GM18502 (cell line): ENCODE measurements at regions not wholly inside any gene's neighbourhood (a gene's known extent, or its start where the extent isn't known, plus 50 kb on each side); places are given as distances from the start of the nearest gene placed in this dataset.
A peak's percentile ranks its signal among the peaks of the same experiment; 100 is the strongest.

Experiments
- ATAC-seq: cut with Tn5 transposase; IDR thresholded peaks from one replicate; pipeline ENCODE4 v1.9.1; 2021; ENCODE audit warnings: mild to moderate bottlenecking; ENCODE audit not compliant: unreplicated experiment, poor library complexity

DNA sequence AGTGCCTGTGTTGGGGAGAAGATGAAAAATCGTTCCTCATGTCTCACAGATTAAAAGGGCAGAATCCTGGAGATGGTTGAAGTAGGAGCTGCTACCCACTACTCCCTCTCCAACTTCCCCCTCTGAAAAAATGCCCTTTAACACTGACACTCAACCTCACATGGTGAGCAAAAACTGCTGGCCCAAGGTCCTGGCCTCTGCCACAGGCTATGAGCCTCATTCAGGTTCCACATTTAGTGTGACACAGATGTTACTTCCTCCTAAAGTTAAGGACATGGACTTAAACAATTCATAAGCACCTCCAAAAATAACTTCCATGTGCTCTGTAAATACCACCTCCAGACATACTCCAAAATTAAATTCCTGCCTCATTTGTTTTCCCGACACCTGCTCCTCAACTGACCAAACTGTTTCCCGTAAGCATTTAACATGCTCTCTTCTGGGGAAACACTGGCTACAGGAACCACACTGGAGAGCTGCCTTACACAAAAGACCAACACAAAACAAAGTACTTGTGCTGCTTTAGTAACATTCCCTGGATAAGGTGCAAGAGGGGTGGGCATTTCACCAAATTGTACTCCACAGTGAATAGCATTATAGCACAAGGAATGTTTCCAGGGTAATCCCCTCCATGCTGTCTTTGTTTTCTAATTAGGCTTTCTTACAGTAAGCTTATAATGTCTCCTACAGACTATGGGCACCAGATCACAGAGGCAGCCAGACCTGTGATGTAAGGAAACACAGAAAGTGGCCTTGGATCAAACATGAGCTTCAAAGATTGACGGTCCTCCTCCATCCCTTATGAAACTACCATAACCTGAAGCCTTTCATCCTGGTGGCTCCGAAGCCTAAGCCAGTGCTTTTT, 57.0 kb downstream of the PHLDA1 start:
- no peak for ATAC-seq

DNA sequence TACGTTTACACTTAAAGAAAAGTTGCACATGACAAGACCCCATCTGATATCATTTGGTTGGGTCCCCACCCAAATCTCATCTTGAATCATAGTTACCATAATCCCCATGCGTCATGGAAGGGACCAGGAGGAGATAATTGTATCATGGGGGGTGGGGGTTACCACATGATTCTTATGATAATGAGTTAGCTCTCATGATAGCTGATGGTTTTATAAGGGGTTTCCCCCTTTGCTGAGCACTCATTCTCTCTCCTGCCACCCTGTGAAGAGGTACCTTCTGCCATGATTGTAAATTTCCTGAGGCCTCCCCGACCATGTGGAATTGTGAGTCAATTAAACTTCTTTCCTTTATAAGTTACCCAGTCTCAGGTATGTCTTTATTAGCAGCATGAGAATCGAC, 60.3 kb downstream of the PHLDA1 start:
- no peak for ATAC-seq

DNA sequence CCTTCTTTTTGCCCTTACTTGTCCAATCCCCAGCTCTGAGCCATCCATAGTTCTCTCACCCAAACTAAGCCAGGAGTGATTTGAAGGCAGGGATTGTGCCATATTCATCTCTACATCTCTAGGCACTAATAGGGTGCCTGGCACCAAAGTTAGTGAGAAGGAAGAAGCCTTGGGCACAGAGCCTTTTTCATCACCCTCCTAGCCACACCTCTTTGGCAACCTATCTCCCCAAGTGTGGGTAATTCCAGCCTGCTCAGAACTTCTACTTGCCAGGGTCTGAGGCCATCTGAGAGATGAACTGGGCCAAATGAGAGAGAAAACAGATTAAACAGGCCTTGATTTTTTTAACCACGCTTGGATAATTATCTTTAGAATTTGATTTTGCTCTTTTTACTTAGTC, 61.3 kb downstream of the PHLDA1 start:
- no peak for ATAC-seq

DNA sequence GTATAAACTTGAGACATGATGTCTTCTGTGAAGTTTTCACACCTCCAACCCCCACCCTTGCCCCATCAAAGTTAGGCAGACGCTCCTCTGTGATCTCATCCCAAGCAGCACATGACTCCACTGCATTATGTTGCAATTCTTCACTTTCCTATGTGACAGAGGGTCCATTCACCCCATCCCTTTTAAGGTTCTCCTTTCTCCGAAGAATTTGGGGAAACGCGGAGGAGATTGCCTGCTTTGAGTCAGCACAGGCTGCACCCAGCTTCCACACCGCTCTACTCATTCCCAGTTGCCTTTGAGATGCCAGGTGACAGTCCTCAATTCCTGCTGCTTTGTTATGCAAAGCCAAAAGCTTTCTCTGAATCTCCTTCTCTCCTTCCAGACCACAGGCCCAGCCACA, 61.8 kb downstream of the PHLDA1 start:
- ATAC-seq = no peak

DNA sequence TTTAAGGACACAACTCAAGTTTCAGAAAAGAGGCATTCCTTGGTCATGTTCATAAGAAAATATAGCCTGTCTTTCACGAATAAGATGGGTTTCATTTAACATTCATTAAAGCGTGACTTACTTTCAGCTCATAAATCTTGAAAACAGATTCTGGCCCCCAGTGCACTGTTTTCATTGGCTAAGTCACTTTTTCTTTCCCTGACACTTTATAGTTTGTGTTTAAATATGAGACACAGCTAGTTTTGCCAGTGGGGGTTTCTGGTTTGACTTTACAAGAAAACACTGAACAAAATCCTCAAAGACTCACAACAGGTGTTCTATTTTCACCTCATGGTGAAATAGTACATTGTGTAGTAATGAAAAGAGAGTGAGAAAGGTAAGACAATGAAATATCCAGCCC, 65.9 kb downstream of the PHLDA1 start:
- no peak for ATAC-seq

DNA sequence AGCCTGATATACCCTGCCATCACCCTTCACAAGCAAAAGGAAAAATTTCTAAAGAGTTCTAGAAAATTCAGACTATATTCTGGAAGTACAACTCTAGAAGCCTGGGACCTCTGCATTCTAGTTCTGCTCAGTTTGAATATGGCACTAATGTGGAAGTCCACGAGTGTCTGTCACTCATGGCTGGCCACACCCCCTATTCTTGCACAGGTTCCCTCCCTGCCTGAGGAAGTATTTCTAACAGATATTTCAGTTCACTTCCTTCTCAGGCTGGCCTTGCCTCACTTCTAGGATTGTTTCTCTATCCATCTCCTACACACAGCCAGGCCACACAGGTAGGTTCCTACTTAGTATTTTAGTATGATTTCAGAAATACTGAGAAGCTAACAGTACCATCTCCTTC, 67.4 kb downstream of the PHLDA1 start:
- peak; percentile 78 for ATAC-seq

DNA sequence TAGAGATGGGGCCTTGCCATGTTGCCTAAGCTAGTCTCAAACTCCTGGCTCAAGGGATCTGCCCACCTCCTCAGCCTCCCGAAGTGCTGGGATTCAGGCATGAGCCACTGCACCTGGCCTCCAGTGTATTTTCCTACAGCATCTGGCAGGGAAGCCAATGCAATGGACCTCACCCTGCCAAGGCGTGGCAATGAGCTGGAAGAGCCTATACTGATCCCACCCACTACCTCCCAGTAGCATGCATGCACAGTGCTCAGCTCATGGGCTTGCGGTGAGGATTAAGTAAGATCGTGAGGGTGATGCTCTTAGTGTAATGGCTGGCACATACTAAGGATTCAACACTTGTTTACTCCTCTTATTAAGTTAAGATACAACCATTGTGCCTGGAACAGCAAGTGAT, 69.7 kb downstream of the PHLDA1 start:
- no peak for ATAC-seq

DNA sequence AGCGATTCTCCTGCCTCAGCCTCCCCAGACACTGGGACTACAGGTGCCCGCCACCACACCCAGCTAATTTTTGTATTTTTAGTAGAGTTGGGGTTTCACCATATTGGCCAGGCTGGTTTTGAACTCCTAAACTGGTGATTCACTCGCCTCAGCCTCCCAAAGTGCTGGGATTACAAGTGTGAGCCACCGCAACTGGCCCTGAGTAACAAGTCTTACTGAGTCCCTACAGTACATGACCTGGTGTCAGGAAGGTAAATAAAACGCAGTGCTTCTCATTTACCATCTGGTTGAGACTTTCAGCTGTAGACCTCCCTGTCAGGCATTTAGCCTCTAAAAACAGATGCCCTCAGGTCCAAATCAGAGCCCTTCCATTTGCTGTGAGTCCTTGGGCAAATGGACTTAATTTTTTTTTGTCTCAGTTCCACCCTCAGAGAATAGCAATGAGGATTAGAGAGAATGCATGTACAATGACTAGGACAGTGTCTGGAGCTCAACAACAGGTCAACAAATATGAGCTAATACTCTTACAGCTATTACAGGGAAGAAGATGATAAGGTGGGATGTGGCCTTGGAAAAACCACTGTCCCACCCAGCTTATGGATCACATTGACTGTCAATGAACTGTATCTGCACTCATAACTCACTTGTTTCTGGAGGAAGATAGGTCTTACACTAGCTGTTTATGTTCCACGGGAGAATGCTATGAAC, 70.5 kb downstream of the PHLDA1 start:
- ATAC-seq = no peak

DNA sequence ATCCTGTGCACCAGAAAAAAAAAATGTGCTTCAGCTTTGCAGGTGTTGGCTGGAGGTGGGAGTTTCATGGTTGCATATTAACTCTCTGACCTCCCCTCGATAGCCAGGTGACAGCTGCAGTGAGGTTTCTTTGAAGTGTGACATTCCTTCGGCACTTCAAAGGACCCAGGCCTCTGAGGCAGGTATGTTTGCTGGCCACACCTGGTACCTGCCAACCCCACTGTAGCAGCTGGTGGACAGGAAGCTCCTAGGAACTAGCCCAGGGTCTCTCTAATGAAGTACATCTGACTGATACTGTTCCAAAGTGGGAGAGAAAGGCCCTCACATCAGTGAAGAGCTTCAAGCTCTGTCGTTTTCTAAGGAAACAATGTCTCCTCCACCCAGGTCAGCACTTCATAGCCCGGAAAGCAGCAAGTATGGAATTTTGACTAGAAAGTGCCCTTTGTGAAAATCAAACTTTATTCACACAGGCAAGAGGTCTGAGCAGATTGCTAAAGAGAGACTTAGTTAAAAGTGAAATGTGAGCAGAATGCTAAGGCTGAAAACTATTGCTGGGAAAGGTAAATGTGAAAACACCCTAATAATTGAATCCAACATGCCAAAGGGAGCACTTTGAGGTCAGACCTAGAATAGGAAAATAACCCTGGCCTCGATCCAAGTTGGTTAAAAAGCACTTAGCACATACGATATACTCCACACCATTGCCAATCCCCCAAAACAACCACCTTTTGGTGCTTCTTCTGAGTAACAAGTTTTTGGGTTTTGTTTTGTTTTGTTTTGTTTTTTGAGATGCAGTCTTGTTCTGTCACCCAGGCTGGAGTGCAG, 71.3 kb downstream of the PHLDA1 start:
- ATAC-seq = no peak

DNA sequence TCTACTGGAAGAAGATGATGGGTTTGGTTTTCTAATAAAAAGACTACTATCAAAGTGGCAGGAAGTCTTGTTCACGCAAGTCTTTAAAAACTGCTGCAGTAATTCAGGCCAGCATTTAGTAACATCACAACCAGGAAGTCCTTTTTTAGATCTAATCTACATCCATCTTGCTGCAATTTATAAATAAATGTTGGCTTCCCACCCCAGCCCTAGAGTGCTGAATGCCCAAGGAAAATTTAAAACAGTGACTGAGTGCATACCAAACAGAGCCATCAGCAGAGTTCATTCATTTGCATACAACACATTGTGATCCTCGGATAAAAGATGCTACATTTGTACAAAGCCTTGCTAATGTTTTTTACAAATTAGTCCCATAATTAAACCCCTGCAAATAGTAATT, 72.1 kb downstream of the PHLDA1 start:
- ATAC-seq = no peak

DNA sequence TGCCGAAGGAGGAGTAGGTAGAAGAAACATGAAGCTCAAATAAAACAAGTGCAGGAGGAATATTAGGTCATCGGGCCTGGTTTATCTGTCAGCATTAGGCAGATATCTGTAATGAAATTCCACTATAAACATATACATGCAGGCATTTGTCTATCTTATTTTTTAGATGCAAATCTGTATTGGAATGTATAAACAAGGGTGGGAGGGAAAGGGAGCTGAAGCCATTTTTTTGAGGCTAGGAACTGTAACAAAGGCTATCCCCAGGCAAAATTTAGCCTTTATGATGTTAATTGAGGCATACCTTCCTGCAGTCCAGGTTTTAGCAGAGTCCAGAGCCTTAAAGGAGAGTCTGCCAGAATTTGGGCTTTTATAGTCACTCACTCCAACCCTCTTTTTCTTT, 72.5 kb downstream of the PHLDA1 start:
- ATAC-seq = no peak

DNA sequence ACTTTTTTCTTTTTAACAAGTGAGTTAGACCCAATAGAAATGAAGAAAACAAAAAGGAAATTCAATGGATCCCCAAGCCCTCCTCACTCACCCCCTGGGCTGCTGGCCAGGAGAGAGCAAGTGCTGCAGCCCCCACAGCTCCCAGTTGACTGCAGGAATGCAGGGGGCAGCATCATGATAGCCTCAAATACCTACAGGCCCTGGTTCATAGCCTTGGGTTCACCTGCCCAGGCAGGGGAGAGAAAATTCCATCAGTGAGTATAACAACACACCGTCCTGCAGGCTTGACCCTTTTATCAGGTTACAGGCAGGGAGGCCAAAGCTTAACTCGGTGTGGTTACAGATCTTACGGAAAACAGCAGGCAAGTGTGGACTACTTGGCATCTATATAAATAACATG, 76.3 kb downstream of the PHLDA1 start:
- no peak for ATAC-seq

DNA sequence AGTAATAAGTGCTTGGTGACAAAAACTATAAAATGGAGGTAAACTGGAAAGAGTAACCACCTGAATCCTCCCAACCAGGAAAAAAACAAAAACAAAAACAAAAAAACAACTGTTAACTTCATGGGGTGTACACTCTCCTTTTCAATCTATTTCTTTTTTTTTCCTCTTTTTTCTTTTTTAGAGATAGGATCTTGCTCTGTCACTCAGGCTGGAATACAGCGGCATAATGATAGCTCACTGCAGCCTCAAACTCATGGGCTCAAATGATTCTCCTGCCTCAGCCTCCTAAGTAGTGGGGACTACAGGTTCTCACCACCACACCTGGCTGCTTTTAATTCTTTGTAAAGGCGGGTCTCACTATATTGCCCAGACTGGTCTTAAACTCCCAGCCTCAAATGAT, 76.8 kb downstream of the PHLDA1 start:
- ATAC-seq = no peak

DNA sequence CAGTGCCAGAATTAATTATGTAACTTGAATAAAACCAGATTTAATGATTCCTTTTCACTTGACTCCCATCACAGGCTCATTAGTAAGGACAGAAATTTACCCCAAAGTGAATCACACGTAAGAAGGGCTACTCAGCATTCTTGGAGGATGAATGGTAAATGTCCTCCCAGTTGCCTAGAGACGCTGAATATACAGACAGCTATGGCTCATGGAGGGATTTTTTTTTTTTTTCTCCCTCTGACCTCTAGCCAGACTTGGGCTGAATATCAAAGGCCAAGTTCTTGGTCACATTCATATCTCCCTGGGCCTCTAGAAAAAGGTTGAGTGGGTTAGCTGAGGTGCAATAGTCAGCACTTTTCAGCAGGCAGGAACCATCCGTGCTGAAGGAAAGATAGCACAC, 77.5 kb downstream of the PHLDA1 start:
- no peak for ATAC-seq

DNA sequence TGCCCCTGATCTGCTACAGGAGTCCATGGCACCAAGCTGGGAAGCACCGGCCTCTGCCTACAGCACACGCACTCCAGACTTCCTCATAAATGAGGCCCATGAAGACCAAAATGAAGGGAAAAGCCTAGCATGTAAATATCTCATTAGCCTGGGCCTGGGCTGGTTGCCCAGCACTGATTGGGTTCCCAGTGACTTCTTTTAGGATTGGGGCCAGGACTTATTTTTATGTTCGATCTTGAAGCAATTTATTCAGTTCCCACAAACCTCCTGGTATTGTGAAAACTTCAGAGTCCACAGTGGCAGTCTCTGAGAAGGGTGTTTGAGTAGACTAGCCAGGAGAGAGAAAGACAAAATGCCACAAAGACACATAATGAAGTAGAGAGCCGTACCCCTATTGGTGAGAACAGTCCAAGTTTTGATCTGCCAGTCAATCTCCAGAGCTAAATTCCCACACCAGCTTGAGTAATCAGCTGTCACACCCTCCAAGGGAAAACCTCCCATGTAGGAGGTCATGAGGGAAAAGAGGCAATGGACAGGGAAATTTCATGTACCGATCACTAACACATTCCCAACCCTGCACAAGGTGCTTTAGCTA, 78.2 kb downstream of the PHLDA1 start:
- ATAC-seq = no peak

DNA sequence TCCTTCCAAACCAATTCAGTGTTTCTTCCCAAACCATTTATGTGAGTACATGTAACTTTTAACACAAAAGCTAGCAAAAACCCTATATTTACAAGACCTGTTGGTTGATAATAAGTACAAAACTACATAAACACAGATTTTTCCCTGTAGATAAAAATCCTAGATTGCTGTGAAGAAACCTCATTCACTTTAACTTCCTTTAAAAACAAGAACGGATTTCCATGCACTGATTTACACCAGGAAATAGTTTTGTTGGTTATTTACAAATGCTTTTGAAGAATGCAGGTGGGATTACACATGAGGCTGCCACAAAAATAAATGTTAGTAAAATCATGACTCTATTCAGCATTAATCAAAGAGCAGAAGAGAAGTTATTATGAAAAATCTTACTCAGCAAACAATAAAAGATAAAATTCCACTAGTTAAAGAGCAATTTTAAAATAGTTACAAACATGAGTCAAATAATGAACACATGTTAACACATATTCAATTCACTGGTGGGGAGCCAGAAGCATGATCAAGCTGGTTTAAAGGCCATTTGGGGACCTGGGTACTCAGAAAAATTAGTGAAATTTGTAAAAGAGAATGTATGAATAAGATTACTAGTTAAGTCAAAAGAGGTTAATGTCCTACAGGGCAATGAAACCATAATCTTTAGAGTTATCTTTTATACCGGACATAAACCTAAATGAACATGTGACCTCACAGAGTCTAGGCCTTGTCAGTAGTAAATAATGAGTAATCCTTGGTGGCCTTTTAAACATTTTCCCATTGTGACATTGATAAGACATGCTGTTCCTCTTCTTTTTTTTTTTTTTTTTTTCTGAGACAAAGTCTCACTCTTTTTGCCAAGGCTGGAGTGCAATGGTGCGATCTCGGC, 79.9 kb downstream of the PHLDA1 start:
- no peak for ATAC-seq

DNA sequence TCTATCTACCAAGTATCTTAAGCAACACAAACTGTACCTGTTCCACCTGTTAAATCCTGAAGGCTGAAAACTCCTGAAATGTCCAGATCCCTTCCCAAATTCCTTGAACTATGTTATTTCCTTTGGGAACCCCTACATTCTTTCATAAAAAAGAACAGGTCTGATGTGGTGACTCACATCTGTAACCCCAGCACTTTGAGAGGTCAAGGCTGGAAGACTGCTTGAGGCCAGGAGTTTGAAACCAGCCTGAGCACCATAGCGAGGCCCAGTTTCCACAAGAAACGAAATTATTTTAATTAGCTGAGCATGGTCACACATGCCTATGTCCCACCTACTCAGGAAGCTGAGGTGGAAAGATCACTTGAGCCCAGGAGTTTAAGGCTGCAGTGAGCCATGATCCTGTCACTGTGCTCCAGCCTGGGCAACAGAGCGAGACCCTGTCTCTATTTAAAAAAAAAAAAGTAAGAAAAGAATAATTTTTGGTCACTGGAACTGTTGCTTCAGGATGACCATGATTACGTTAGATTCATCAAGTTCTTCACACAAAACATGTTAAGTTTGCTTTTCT, 84.3 kb downstream of the PHLDA1 start:
- ATAC-seq = no peak

DNA sequence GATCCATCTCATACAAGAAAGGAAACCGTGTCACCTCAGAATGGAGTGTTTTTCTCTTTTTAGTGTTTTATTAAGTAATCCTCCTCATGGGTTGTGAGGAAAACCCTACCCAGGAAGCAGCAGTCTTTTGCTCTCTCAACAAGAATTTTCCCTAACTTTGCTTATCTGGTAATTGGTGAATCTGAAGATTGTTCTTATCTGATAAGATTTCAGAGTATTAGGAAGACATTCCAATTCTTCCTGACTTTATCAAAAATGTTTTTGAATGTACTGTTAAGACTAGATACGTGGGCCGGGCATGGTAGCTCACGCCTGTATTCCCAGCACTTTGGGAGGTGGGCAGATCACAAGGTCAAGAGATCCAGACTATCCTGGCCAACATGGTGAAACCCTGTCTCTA, 86.0 kb downstream of the PHLDA1 start:
- no peak for ATAC-seq

DNA sequence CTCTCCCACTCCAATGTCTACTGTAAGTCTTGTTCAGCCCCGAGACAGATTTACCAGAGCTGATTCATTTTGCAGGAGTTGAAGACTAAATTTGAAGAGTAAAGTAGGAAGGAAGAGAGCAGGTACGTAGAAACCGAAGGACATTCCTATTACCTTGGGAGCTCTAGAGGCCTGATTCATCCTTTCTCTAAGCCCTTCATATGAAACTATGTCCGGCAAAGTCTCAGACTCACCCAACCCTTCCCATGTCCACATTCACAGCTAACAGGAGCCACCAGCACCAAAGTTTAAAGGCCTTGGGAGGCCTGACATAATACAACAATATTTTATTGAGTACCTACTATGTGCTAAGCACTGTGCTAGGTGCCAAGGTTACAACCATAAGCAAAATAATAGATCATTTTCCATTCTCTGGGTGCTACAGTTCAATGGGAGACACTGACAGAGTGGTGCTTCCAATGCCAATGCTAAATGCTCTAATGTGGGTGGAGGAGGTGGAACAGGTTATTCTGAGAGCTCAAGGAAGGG, 86.6 kb downstream of the PHLDA1 start:
- no peak for ATAC-seq
